HAP-1 (cell line): ENCODE measurements at regions not wholly inside any gene's neighbourhood (a gene's known extent, or its start where the extent isn't known, plus 50 kb on each side); places are given as distances from the start of the nearest gene placed in this dataset.
A peak's percentile ranks its signal among the peaks of the same experiment; 100 is the strongest.

Experiments
- DNase-seq, 2 experiments: peaks; one replicate each; pipeline ENCODE4 v3.0.0-alpha.2; 2016 to 2020; ENCODE audit warnings: low spot score in 2 of 2
- H3K27me3 ChIP-seq: fragments of 250-450 bp; sonication (Bioruptor Pico); 2 replicates; pipeline ENCODE4 v1.5.1; 2020; ENCODE audit warnings: low read depth, mild to moderate bottlenecking, moderate library complexity
- H3K36me3 ChIP-seq: fragments of 250-450 bp; sonication (Bioruptor Pico); replicated peaks from 2 replicates; pipeline ENCODE4 v1.5.1; 2020; ENCODE audit warnings: mild to moderate bottlenecking
- H3K4me1 ChIP-seq: fragments of 250-450 bp; sonication (Bioruptor Pico); 2 replicates; pipeline ENCODE4 v1.5.1; 2020; ENCODE audit warnings: mild to moderate bottlenecking
- H3K4me3 ChIP-seq: fragments of 250-450 bp; sonication (Bioruptor Pico); 2 replicates; pipeline ENCODE4 v1.5.1; 2020; ENCODE audit warnings: mild to moderate bottlenecking, moderate library complexity
- H3K9me3 ChIP-seq: fragments of 250-450 bp; sonication (Bioruptor Pico); 2 replicates; pipeline ENCODE4 v1.5.1; 2020; ENCODE audit warnings: mild to moderate bottlenecking, moderate library complexity
- in situ Hi-C: fragments of 300-500 bp; cut with MboI; formaldehyde crosslinking; loops from 3 replicates; pipeline ENCODE4 v1.14.3; 2020; ENCODE audit warnings: low sequenced_read_pairs, inconsistent platforms, mixed read lengths

- in situ Hi-C loops: no loop called here
- H3K4me1 ChIP-seq: peaks cover 3% of the 10 kb centered on the region
- H3K4me3 ChIP-seq: no peak overlapping the region
- no peak for DNase-seq
- no peaks in the 10 kb centered on the region for H3K9me3 ChIP-seq
- H3K27me3 ChIP-seq: no peaks in the 10 kb centered on the region
- H3K36me3 ChIP-seq: no peaks in the 10 kb centered on the region
These were observed 136.8 kb downstream of the C4orf33 start for GRCh38 chr4:129232589-129233337.

GRCh38 chr4:129233691-129234090 is 137.7 kb downstream of the C4orf33 start:
- Histone ChIP-seq H3K4me3 (no peak overlapping the region), H3K36me3 (no peaks in the 10 kb centered on the region), H3K27me3 (no peaks in the 10 kb centered on the region), H3K4me1 (peaks cover 3% of the 10 kb centered on the region), H3K9me3 (no peaks in the 10 kb centered on the region)
- in situ Hi-C loops: no loop called here
- no peak for DNase-seq

- Histone ChIP-seq H3K4me1 (no peaks in the 10 kb centered on the region), H3K4me3 (no peak overlapping the region), H3K36me3 (no peaks in the 10 kb centered on the region), H3K27me3 (no peaks in the 10 kb centered on the region; the same call in 1 of the 2 replicates), H3K9me3 (no peaks in the 10 kb centered on the region)
- in situ Hi-C loops: no loop called here
- DNase-seq: no peak
These were observed 140.4 kb downstream of the C4orf33 start for GRCh38 chr4:129236351-129236750.

GRCh38 chr4:129239088-129239487 is 143.1 kb downstream of the C4orf33 start:
- H3K4me3 ChIP-seq: no peak overlapping the region
- H3K36me3 ChIP-seq: no peaks in the 10 kb centered on the region
- H3K27me3 ChIP-seq: peaks cover 4% of the 10 kb centered on the region; the same call in 1 of the 2 replicates
- H3K9me3 ChIP-seq: no peaks in the 10 kb centered on the region
- no peaks in the 10 kb centered on the region for H3K4me1 ChIP-seq
- in situ Hi-C loops: no loop called here
- DNase-seq: no peak

- in situ Hi-C loops: no loop called here
- H3K4me3 ChIP-seq: no peak overlapping the region
- no peaks in the 10 kb centered on the region for H3K4me1 ChIP-seq
- DNase-seq: peak in 1 of 2 experiments; percentile 12
- H3K36me3 ChIP-seq: no peaks in the 10 kb centered on the region
- peaks cover 12% of the 10 kb centered on the region for H3K27me3 ChIP-seq
- no peaks in the 10 kb centered on the region for H3K9me3 ChIP-seq
These were observed 144.9 kb downstream of the C4orf33 start for GRCh38 chr4:129240816-129241215.

GRCh38 chr4:129246145-129246544 is 150.2 kb downstream of the C4orf33 start:
- in situ Hi-C loops: no loop called here
- Histone ChIP-seq H3K4me3 (no peak overlapping the region), H3K27me3 (peaks cover 13% of the 10 kb centered on the region), H3K9me3 (no peaks in the 10 kb centered on the region), H3K4me1 (no peaks in the 10 kb centered on the region), H3K36me3 (no peaks in the 10 kb centered on the region)
- DNase-seq: no peak

GRCh38 chr4:129246910-129247461 is 151.0 kb downstream of the C4orf33 start:
- in situ Hi-C loops: no loop called here

GRCh38 chr4:129248621-129249020 is 152.7 kb downstream of the C4orf33 start:
- H3K4me3 ChIP-seq: no peak overlapping the region
- no peaks in the 10 kb centered on the region for H3K4me1 ChIP-seq
- no peaks in the 10 kb centered on the region for H3K9me3 ChIP-seq
- in situ Hi-C loops: no loop called here
- H3K27me3 ChIP-seq: peaks cover 12% of the 10 kb centered on the region
- DNase-seq: no peak
- no peaks in the 10 kb centered on the region for H3K36me3 ChIP-seq

More at GRCh38 chr4:129246910-129247461, 151.0 kb downstream of the C4orf33 start:
- H3K4me3 ChIP-seq: no peak overlapping the region
- no peaks in the 10 kb centered on the region for H3K4me1 ChIP-seq
- H3K36me3 ChIP-seq: no peaks in the 10 kb centered on the region
- DNase-seq: peak in 1 of 2 experiments; percentile 52
- peaks cover 13% of the 10 kb centered on the region for H3K27me3 ChIP-seq
- no peaks in the 10 kb centered on the region for H3K9me3 ChIP-seq

GRCh38 chr4:129254126-129254525 is 158.2 kb downstream of the C4orf33 start:
- Histone ChIP-seq H3K9me3 (no peaks in the 10 kb centered on the region), H3K4me1 (no peaks in the 10 kb centered on the region), H3K36me3 (no peaks in the 10 kb centered on the region), H3K4me3 (no peak overlapping the region), H3K27me3 (no peaks in the 10 kb centered on the region)
- in situ Hi-C loops: no loop called here
- no peak for DNase-seq

- H3K4me3 ChIP-seq: no peak overlapping the region
- H3K4me1 ChIP-seq: no peaks in the 10 kb centered on the region
- DNase-seq: no peak
- no peaks in the 10 kb centered on the region for H3K27me3 ChIP-seq
- H3K36me3 ChIP-seq: no peaks in the 10 kb centered on the region
- H3K9me3 ChIP-seq: no peaks in the 10 kb centered on the region
- in situ Hi-C loops: no loop called here
These were observed 158.6 kb downstream of the C4orf33 start for GRCh38 chr4:129254526-129254925.

GRCh38 chr4:129261584-129261983 is 165.6 kb downstream of the C4orf33 start:
- no peaks in the 10 kb centered on the region for H3K27me3 ChIP-seq
- H3K36me3 ChIP-seq: no peaks in the 10 kb centered on the region
- DNase-seq: peak in 1 of 2 experiments; percentile 20
- H3K9me3 ChIP-seq: no peaks in the 10 kb centered on the region
- H3K4me1 ChIP-seq: no peaks in the 10 kb centered on the region
- H3K4me3 ChIP-seq: no peak overlapping the region
- in situ Hi-C loops: no loop called here

GRCh38 chr4:129264008-129264657 is 168.2 kb downstream of the C4orf33 start:
- Histone ChIP-seq H3K4me1 (peaks cover 12% of the 10 kb centered on the region), H3K36me3 (no peaks in the 10 kb centered on the region), H3K27me3 (0 out of 2 replicates have a peak, but pooled peaks cover 2% of the 10 kb centered on the region), H3K4me3 (no peak overlapping the region), H3K9me3 (no peaks in the 10 kb centered on the region)
- in situ Hi-C loops: no loop called here
- DNase-seq: no peak

- DNase-seq: no peak
- no peaks in the 10 kb centered on the region for H3K9me3 ChIP-seq
- H3K4me1 ChIP-seq: no peaks in the 10 kb centered on the region
- no peaks in the 10 kb centered on the region for H3K27me3 ChIP-seq
- no peak overlapping the region for H3K4me3 ChIP-seq
- in situ Hi-C loops: no loop called here
- no peaks in the 10 kb centered on the region for H3K36me3 ChIP-seq
These were observed 182.9 kb downstream of the C4orf33 start for GRCh38 chr4:129278868-129279267.

GRCh38 chr4:129282293-129282692 is 186.3 kb downstream of the C4orf33 start:
- no peak overlapping the region for H3K4me3 ChIP-seq
- in situ Hi-C loops: no loop called here
- no peak for DNase-seq

More at GRCh38 chr4:129282293-129282692, 186.3 kb downstream of the C4orf33 start:
- Histone ChIP-seq H3K36me3 (no peaks in the 10 kb centered on the region), H3K4me1 (no peaks in the 10 kb centered on the region), H3K27me3 (no peaks in the 10 kb centered on the region), H3K9me3 (no peaks in the 10 kb centered on the region)
